SU-DHL-6 (cell line): ENCODE measurements at regions not wholly inside any gene's neighbourhood (a gene's known extent, or its start where the extent isn't known, plus 50 kb on each side); places are given as distances from the start of the nearest gene placed in this dataset.

Source experiments
- H2AFZ ChIP-seq: fragments of 200-600 bp; sonication (generic); 2 replicates; pipeline ENCODE4 v1.6.1; 2014; ENCODE audit warnings: low read depth, mild to moderate bottlenecking, moderate library complexity, mixed read lengths, antibody characterized with exemption, low read length; ENCODE audit not compliant: severe bottlenecking
- H3F3A ChIP-seq: fragments of 200-600 bp; shearing (Covaris generic); 2 replicates; pipeline ENCODE4 v1.6.0; 2016; ENCODE audit warnings: antibody characterized with exemption, mild to moderate bottlenecking; ENCODE audit not compliant: insufficient read depth
- H3K27ac ChIP-seq: fragments of 200-600 bp; sonication (generic); 2 replicates; pipeline ENCODE4 v1.5.1; 2016; ENCODE audit warnings: low read depth, mild to moderate bottlenecking, low read length, moderate library complexity, mixed read lengths
- H3K27me3 ChIP-seq: fragments of 200-600 bp; sonication (generic), shearing (Covaris generic); 2 replicates; pipeline ENCODE4 v1.6.0; 2014; ENCODE audit warnings: mild to moderate bottlenecking, low read length
- H3K36me3 ChIP-seq: fragments of 200-600 bp; sonication (generic); 2 replicates; pipeline ENCODE4 v1.6.1; 2014; ENCODE audit warnings: mild to moderate bottlenecking, low read length, mixed read lengths
- H3K4me2 ChIP-seq: fragments of 300-600, 200-600 bp; shearing (Covaris generic), sonication (generic); 2 replicates; pipeline ENCODE4 v1.6.0; 2014; ENCODE audit warnings: low read length, low read depth, mild to moderate bottlenecking; ENCODE audit not compliant: poor library complexity, severe bottlenecking
- H3K4me3 ChIP-seq: fragments of 200-600 bp; sonication (generic); 2 replicates; pipeline ENCODE4 v1.5.1; 2014; ENCODE audit warnings: antibody characterized with exemption, low read length, mild to moderate bottlenecking, mixed read lengths; ENCODE audit not compliant: insufficient read depth, poor library complexity, severe bottlenecking
- H3K79me2 ChIP-seq: fragments of 200-600 bp; sonication (generic); 2 replicates; pipeline ENCODE4 v1.6.1; 2014; ENCODE audit warnings: mild to moderate bottlenecking, low read length, moderate library complexity; ENCODE audit not compliant: insufficient read depth
- H3K9ac ChIP-seq: fragments of 200-600 bp; sonication (generic); 2 replicates; pipeline ENCODE4 v1.7.0; 2014; ENCODE audit warnings: mild to moderate bottlenecking, low read length
- H3K9me2 ChIP-seq: fragments of 200-600 bp; sonication (generic); replicated peaks from 2 replicates; pipeline ENCODE4 v1.6.1; 2014; ENCODE audit warnings: low read length; ENCODE audit not compliant: insufficient read depth
- H3K9me3 ChIP-seq: fragments of 200-600 bp; sonication (generic); 2 replicates; pipeline ENCODE4 v1.6.1; 2014; ENCODE audit warnings: low read length, mixed read lengths; ENCODE audit not compliant: insufficient read depth
- H4K20me1 ChIP-seq: fragments of 200-600 bp; sonication (generic); 2 replicates; pipeline ENCODE4 v1.6.1; 2014; ENCODE audit warnings: low read depth, mild to moderate bottlenecking, antibody characterized with exemption, low read length, moderate library complexity, mixed read lengths
- EZH2phosphoT487 ChIP-seq: fragments of 200-600 bp; sonication (generic), shearing (Covaris generic); conservative IDR thresholded peaks from 2 replicates; pipeline ENCODE4 v1.6.1; 2018; ENCODE audit warnings: mild to moderate bottlenecking, antibody characterized with exemption, low read length, moderate library complexity, mixed read lengths
- TF ChIP-seq, protein P1 (sequence below): fragments of 200-600 bp; sonication (generic); IDR thresholded peaks from one replicate; pipeline ENCODE4 v1.5.1; 2017; ENCODE audit warnings: antibody characterized with exemption, mild to moderate bottlenecking, low read length, moderate library complexity; ENCODE audit not compliant: insufficient read depth, poor library complexity, severe bottlenecking

DNA sequence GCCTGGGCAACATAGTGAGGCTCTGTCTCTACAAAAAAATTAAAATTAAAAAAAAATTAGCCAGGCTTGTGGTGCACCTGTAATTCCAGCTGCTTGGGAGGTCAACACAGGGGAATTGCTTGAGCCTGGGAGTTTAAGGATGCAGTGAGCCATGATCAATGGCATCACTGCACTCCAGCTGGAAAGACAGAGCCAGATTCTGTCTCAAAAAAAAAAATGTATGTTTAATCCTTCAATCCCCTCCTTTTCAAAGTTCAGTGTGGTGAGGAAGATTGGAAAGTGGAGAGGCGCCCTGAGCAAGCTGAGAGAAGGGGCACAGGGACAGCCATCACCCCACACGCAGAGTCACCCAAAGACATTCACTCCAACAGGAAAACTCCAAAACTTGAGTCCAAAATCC lies 97.7 kb upstream of the BACE2 start:
- H3K27me3 ChIP-seq: no peaks in the 10 kb centered on the region
- TF ChIP-seq, protein P1, sequence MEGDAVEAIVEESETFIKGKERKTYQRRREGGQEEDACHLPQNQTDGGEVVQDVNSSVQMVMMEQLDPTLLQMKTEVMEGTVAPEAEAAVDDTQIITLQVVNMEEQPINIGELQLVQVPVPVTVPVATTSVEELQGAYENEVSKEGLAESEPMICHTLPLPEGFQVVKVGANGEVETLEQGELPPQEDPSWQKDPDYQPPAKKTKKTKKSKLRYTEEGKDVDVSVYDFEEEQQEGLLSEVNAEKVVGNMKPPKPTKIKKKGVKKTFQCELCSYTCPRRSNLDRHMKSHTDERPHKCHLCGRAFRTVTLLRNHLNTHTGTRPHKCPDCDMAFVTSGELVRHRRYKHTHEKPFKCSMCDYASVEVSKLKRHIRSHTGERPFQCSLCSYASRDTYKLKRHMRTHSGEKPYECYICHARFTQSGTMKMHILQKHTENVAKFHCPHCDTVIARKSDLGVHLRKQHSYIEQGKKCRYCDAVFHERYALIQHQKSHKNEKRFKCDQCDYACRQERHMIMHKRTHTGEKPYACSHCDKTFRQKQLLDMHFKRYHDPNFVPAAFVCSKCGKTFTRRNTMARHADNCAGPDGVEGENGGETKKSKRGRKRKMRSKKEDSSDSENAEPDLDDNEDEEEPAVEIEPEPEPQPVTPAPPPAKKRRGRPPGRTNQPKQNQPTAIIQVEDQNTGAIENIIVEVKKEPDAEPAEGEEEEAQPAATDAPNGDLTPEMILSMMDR: no peak
- TF ChIP-seq EZH2phosphoT487: no peak
- no peaks in the 10 kb centered on the region for H3K9me2 ChIP-seq
- no peak overlapping the region for H2AFZ ChIP-seq
- H3K36me3 ChIP-seq: no peaks in the 10 kb centered on the region
- H3K9me3 ChIP-seq: no peaks in the 10 kb centered on the region
- no peaks in the 10 kb centered on the region for H3K79me2 ChIP-seq
- no peak overlapping the region for H3K9ac ChIP-seq
- H3F3A ChIP-seq: no peaks in the 10 kb centered on the region
- no peaks in the 10 kb centered on the region for H4K20me1 ChIP-seq
- no peak overlapping the region for H3K4me2 ChIP-seq
- no peak overlapping the region for H3K27ac ChIP-seq
- H3K4me3 ChIP-seq: no peak overlapping the region

DNA sequence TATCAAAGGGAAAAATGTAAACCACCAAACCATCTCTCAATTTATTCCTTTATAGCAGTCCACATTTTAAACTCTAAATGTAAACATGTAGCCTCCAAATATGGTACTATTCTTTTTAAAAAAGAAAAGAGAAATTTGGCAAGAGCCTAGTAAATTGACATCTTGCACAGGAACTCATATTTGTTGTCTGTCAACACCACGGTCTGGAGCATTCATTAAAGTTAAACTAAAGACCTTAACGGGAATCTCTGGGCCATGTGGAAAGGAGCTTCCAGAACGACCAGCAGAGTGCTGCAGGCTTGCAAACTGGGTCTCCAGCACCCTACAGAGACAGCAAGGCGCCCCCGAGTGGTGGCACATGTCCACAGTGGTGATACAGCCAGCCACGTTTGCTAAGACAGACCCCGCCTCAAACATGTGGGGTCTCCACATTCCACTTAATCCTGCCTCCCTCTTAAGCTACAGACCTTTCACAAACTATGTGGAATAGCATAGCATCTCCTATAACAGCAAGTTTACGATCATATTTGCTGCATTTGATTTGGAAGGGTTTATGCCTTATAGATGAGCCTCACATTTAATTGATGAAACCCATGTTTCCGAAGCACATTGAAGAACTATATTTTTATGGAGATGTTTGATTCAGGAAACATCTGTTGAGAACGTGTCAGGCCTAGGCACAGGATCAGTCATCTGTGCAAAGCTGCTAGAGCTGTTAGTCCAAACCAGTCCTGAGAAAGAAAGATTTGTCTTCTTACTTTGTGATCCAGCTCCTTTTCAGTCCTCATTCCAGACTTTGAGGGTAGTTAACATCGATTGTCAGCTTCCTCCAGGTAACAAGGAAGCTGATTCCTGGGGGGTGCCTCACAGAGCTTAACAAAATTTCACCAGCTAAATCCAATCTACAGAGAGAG lies 96.4 kb upstream of the BACE2 start:
- H3K79me2 ChIP-seq: no peaks in the 10 kb centered on the region
- H3K36me3 ChIP-seq: no peaks in the 10 kb centered on the region
- H3K9ac ChIP-seq: no peak overlapping the region
- H3K27me3 ChIP-seq: no peaks in the 10 kb centered on the region
- H2AFZ ChIP-seq: no peak overlapping the region
- TF ChIP-seq EZH2phosphoT487: no peak
- TF ChIP-seq, protein P1: no peak
- no peak overlapping the region for H3K27ac ChIP-seq
- no peaks in the 10 kb centered on the region for H4K20me1 ChIP-seq
- no peak overlapping the region for H3K4me2 ChIP-seq
- no peaks in the 10 kb centered on the region for H3K9me2 ChIP-seq
- no peak overlapping the region for H3K4me3 ChIP-seq
- no peaks in the 10 kb centered on the region for H3F3A ChIP-seq
- no peaks in the 10 kb centered on the region for H3K9me3 ChIP-seq

DNA sequence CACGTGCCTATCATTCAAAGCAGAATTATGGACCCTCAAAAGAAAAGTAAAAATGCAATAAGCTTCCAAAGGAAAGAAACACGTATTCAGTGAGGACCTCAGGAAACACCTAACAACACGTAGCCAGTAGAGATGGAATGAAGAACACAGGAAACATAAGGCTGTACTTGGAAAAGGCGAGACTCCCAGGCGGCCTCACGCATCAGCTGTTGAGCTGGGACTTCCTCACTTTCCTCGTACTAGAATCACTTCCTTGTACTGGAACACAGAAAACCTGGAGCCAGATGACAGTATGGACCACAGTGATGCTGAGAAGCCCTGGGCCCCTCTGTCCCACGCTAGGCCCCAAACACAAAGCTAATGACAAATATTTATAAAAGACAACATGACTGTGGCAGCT lies 94.4 kb upstream of the BACE2 start:
- H3K4me2 ChIP-seq: no peak overlapping the region
- H3K9me3 ChIP-seq: no peaks in the 10 kb centered on the region
- H3K27me3 ChIP-seq: no peaks in the 10 kb centered on the region
- no peaks in the 10 kb centered on the region for H3F3A ChIP-seq
- no peak overlapping the region for H2AFZ ChIP-seq
- no peaks in the 10 kb centered on the region for H4K20me1 ChIP-seq
- H3K79me2 ChIP-seq: no peaks in the 10 kb centered on the region
- TF ChIP-seq, protein P1: no peak
- no peak for TF ChIP-seq EZH2phosphoT487
- no peaks in the 10 kb centered on the region for H3K9me2 ChIP-seq
- no peaks in the 10 kb centered on the region for H3K36me3 ChIP-seq
- no peak overlapping the region for H3K4me3 ChIP-seq
- no peak overlapping the region for H3K27ac ChIP-seq
- H3K9ac ChIP-seq: no peak overlapping the region
